ENCODE measurements at regions not wholly inside any gene's neighbourhood (a gene's known extent, or its start where the extent isn't known, plus 50 kb on each side); places are given as distances from the start of the nearest gene placed in this dataset.

DNA sequence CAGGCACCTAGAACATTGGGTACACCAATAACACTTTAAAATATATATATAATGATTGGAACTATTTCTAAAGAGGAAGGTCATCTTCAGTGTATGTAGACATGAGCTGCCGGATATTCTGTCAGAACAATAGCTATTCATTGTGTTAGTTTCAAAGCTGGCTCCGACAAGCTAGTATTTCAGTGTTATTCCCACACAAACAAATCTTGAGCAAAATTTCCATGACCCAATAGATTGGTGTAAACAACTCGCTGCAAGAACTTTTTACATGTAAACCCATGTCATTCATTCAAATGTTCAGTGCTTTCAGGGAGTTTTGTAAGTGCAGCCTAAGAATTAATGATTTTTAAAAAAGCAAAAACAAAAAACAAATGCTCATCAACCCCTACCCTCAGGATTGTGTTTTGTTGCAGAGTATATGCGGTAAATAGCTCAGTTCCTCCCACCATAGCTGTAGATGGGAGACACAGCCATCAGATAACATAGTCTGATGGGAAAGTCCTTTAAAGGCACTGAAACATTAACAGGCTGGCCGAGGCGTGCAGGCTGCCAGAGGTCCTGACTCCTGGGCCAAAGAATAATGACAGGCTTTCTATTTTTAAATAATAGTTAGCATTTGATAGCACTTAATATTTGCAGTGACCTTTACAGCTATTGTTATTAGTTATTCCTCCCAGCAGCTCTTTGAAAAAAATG, 150.3 kb upstream of the ARHGAP5 start:
- Histone ChIP-seq H3K36me3 (ENCODE audit: control insufficient read depth in 2 of 3, insufficient read depth in 3 of 3, low read length in 3 of 3) (no peaks in the 10 kb centered on the region), H3K4me1 (ENCODE audit: control insufficient read depth in 2 of 2, insufficient read depth in 2 of 2, low read length in 2 of 2) (no peaks in the 10 kb centered on the region), H3K27me3 (ENCODE audit: control insufficient read depth in 2 of 2, insufficient read depth in 2 of 2, low read length in 2 of 2) (no peaks in the 10 kb centered on the region), H3K27ac (ENCODE audit: low read depth, low read length) (no peak overlapping the region), H3K9me3 (ENCODE audit: control insufficient read depth in 2 of 3, low read length in 3 of 3) (no peaks in the 10 kb centered on the region), H3K4me3 (ENCODE audit: low read length) (no peak overlapping the region)
- DNase-seq = no peak
- H3K36me3 Mint-ChIP-seq = no peaks in the 10 kb centered on the region
- H3K4me3 Mint-ChIP-seq = peak overlapping the region in 3 of 10 donors; percentile 20 to 50 (median 24)
- no peak for ATAC-seq
- peaks cover 7 to 18% (median 11%) of the 10 kb centered on the region in 7 donors for H3K4me1 Mint-ChIP-seq
- no peaks in the 10 kb centered on the region for H3K27me3 Mint-ChIP-seq
- CTCF ChIA-PET = interaction anchor here (0.6 to 7.2 kb wide), 18 partner anchors 8 to 634 kb away, joined by 3 to 87 read pairs (median 4); partner anchors contain the start of genes DTD2 and RNU6-8
- H3K9me3 Mint-ChIP-seq = no peaks in the 10 kb centered on the region
- POLR2A ChIA-PET = interaction anchor here (0.7 to 1.7 kb wide), 5 partner anchors 11 to 900 kb away, joined by 3 to 5 read pairs (median 4); partner anchors contain the start of gene RNU6-8
- peak overlapping the region in 4 of 9 donors; percentile 43 to 83 (median 74) for H3K27ac Mint-ChIP-seq
- intact Hi-C loops (cut with micrococcal nuclease) = loop anchor here (1.0 to 5.0 kb wide), 8 partner anchors 19 to 634 kb away; partner anchors contain the start of genes RNU6-7 (in 1 of the 2) and RNU6-8 (in 1 of the 2)

GRCh38 chr14:31927348-31927832, 149.7 kb upstream of the ARHGAP5 start:
- H3K4me1 ChIP-seq (ENCODE audit: control insufficient read depth in 2 of 2, insufficient read depth in 2 of 2, low read length in 2 of 2) = no peaks in the 10 kb centered on the region
- intact Hi-C loops (cut with micrococcal nuclease) = loop anchor here (2.0 to 5.0 kb wide), 3 partner anchors 275 to 540 kb away; partner anchors contain the start of genes RNU6-7 (in 1 of the 2) and RNU6-8 (in 1 of the 2)
- Mint-ChIP-seq H3K36me3 (no peaks in the 10 kb centered on the region), H3K27me3 (no peaks in the 10 kb centered on the region), H3K27ac (peak overlapping the region in 5 of 9 donors; percentile 43 to 83 (median 69)), H3K4me3 (peak overlapping the region in 4 of 10 donors; percentile 1 to 50 (median 22)), H3K9me3 (no peaks in the 10 kb centered on the region), H3K4me1 (peaks cover 7 to 18% (median 11%) of the 10 kb centered on the region in 7 donors)
- no peaks in the 10 kb centered on the region for H3K27me3 ChIP-seq (ENCODE audit: control insufficient read depth in 2 of 2, insufficient read depth in 2 of 2, low read length in 2 of 2)
- ChIA-PET CTCF (interaction anchor here (0.6 to 7.2 kb wide), 12 partner anchors 13 to 331 kb away, joined by 3 to 87 read pairs (median 4); partner anchors contain the start of gene RNU6-8), POLR2A (interaction anchor here (0.7 to 1.7 kb wide), 6 partner anchors 10 to 901 kb away, joined by 3 to 5 read pairs (median 4); partner anchors contain the start of gene RNU6-8)
- DNase-seq (peak in 3 of 9 donors; percentile 2 to 29 (median 4)), ATAC-seq (peak; percentile 66)
- no peaks in the 10 kb centered on the region for H3K36me3 ChIP-seq (ENCODE audit: control insufficient read depth in 2 of 3, insufficient read depth in 3 of 3, low read length in 3 of 3)
- H3K9me3 ChIP-seq (ENCODE audit: control insufficient read depth in 2 of 3, low read length in 3 of 3) = no peaks in the 10 kb centered on the region
- H3K4me3 ChIP-seq (ENCODE audit: low read length) = no peak overlapping the region
- H3K27ac ChIP-seq (ENCODE audit: low read depth, low read length) = no peak overlapping the region

DNA sequence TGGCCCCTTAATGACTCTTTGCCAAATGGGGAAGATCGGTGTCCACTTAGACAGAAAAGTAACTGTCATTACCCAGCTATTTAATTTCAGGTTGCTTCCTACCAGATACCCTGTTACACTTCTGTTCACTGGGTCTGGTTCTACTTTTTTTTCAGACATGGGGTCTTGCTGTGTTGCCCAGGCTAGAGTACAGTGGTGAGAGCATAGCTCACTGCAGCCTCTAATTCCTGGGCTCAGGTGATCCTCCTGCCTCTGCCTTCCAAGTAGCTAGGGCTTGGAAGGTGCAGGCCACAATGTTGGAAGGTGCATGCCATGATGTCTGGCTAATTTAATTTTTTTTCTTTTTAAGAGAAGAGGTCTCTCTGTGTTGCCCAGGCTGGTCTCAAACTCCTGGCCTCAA, 147.0 kb upstream of the ARHGAP5 start:
- Mint-ChIP-seq H3K27me3 (no peaks in the 10 kb centered on the region), H3K4me1 (peaks cover 7 to 25% (median 11%) of the 10 kb centered on the region in 7 donors), H3K9me3 (no peaks in the 10 kb centered on the region), H3K36me3 (no peaks in the 10 kb centered on the region), H3K4me3 (no peak overlapping the region), H3K27ac (no peak overlapping the region)
- ChIA-PET CTCF (interaction anchor here (0.9 to 7.2 kb wide), 2 partner anchors 143 to 323 kb away, joined by 3 to 87 read pairs; no protein-coding TSS in a partner anchor), POLR2A (no interaction called here)
- no peaks in the 10 kb centered on the region for H3K4me1 ChIP-seq (ENCODE audit: control insufficient read depth in 2 of 2, insufficient read depth in 2 of 2, low read length in 2 of 2)
- H3K27ac ChIP-seq (ENCODE audit: low read depth, low read length) = no peak overlapping the region
- ATAC-seq (no peak), DNase-seq (no peak)
- intact Hi-C loops (cut with micrococcal nuclease) = no loop called here
- H3K4me3 ChIP-seq (ENCODE audit: low read length) = no peak overlapping the region
- no peaks in the 10 kb centered on the region for H3K36me3 ChIP-seq (ENCODE audit: control insufficient read depth in 2 of 3, insufficient read depth in 3 of 3, low read length in 3 of 3)
- no peaks in the 10 kb centered on the region for H3K27me3 ChIP-seq (ENCODE audit: control insufficient read depth in 2 of 2, insufficient read depth in 2 of 2, low read length in 2 of 2)
- H3K9me3 ChIP-seq (ENCODE audit: control insufficient read depth in 2 of 3, low read length in 3 of 3) = no peaks in the 10 kb centered on the region

GRCh38 chr14:31930493-31931240, 146.4 kb upstream of the ARHGAP5 start:
- intact Hi-C loops (cut with micrococcal nuclease) = no loop called here
- H3K4me1 ChIP-seq (ENCODE audit: control insufficient read depth in 2 of 2, insufficient read depth in 2 of 2, low read length in 2 of 2) = no peaks in the 10 kb centered on the region
- H3K4me3 Mint-ChIP-seq = no peak overlapping the region
- H3K4me1 Mint-ChIP-seq = peaks cover 7 to 31% (median 13%) of the 10 kb centered on the region in 7 donors
- H3K4me3 ChIP-seq (ENCODE audit: low read length) = no peak overlapping the region
- no peaks in the 10 kb centered on the region for H3K36me3 Mint-ChIP-seq
- no peak overlapping the region for H3K27ac Mint-ChIP-seq
- no peaks in the 10 kb centered on the region for H3K36me3 ChIP-seq (ENCODE audit: control insufficient read depth in 2 of 3, insufficient read depth in 3 of 3, low read length in 3 of 3)
- H3K27ac ChIP-seq (ENCODE audit: low read depth, low read length) = no peak overlapping the region
- no peaks in the 10 kb centered on the region for H3K27me3 ChIP-seq (ENCODE audit: control insufficient read depth in 2 of 2, insufficient read depth in 2 of 2, low read length in 2 of 2)
- no peaks in the 10 kb centered on the region for H3K9me3 ChIP-seq (ENCODE audit: control insufficient read depth in 2 of 3, low read length in 3 of 3)
- POLR2A ChIA-PET = no interaction called here
- no peaks in the 10 kb centered on the region for H3K27me3 Mint-ChIP-seq
- H3K9me3 Mint-ChIP-seq = no peaks in the 10 kb centered on the region
- ATAC-seq (no peak), DNase-seq (no peak)
- CTCF ChIA-PET = interaction anchor here (7.2 kb wide), 1 partner anchor 322 kb away, joined by 87 read pairs; no protein-coding TSS in a partner anchor

DNA sequence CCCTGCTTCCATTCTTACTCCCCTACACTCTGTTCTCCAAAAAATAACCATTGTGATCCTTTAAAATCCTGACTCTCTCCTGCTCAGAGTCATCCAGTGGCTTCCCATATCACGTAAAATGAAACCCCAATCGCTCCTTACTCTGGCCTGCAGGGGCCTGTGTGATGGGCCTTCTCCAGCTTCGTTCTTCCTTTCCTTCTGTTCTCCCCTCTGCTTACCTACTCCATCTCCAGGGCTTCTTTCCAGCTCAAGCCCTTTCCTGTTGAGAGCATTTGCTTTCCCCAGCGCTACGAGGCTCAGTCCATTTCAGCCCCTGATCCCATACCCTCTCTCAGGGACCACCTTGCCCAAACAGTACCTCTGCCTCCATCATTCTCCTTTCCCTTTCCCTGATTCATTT, 144.4 kb upstream of the ARHGAP5 start:
- intact Hi-C loops (cut with micrococcal nuclease) = no loop called here
- Mint-ChIP-seq H3K9me3 (no peaks in the 10 kb centered on the region), H3K27ac (no peak overlapping the region), H3K4me1 (peaks cover 2 to 23% (median 10%) of the 10 kb centered on the region in 7 donors), H3K36me3 (no peaks in the 10 kb centered on the region), H3K4me3 (no peak overlapping the region), H3K27me3 (no peaks in the 10 kb centered on the region)
- Histone ChIP-seq H3K4me1 (ENCODE audit: control insufficient read depth in 2 of 2, insufficient read depth in 2 of 2, low read length in 2 of 2) (no peaks in the 10 kb centered on the region), H3K27me3 (ENCODE audit: control insufficient read depth in 2 of 2, insufficient read depth in 2 of 2, low read length in 2 of 2) (no peaks in the 10 kb centered on the region), H3K27ac (ENCODE audit: low read depth, low read length) (no peak overlapping the region), H3K4me3 (ENCODE audit: low read length) (no peak overlapping the region), H3K36me3 (ENCODE audit: control insufficient read depth in 2 of 3, insufficient read depth in 3 of 3, low read length in 3 of 3) (no peaks in the 10 kb centered on the region), H3K9me3 (ENCODE audit: control insufficient read depth in 2 of 3, low read length in 3 of 3) (no peaks in the 10 kb centered on the region)
- ChIA-PET POLR2A (no interaction called here), CTCF (no interaction called here)
- ATAC-seq (no peak), DNase-seq (no peak)

DNA sequence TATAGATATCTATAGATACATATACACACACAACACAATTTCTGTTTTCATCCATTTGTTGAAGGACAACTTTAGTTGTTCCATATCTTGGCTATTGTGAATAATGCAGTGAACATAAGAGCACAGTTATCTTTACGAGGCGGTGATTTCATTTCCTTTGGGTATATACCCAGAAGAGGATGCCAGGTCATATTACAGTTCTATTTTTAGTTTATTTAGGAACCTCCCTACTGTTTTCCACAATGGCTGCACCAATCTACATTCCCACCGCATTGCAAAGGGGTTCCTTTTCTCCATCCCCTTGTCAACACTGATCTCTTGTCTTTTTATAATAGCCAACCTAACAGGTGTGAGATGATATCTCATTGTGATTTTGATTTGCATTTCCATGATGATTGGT, 143.4 kb upstream of the ARHGAP5 start:
- no peak overlapping the region for H3K27ac Mint-ChIP-seq
- no peak overlapping the region for H3K27ac ChIP-seq (ENCODE audit: low read depth, low read length)

More for the DNA sequence above, 143.4 kb upstream of the ARHGAP5 start:
- ChIA-PET CTCF (interaction anchor here (0.6 to 2.1 kb wide), 3 partner anchors 10 to 319 kb away, joined by 5 to 41 read pairs (median 5); no protein-coding TSS in a partner anchor), POLR2A (no interaction called here)
- DNase-seq = no peak
- Mint-ChIP-seq H3K9me3 (no peaks in the 10 kb centered on the region), H3K36me3 (no peaks in the 10 kb centered on the region), H3K4me1 (peaks cover 4 to 23% (median 10%) of the 10 kb centered on the region in 7 donors), H3K4me3 (no peak overlapping the region), H3K27me3 (no peaks in the 10 kb centered on the region)
- no peaks in the 10 kb centered on the region for H3K27me3 ChIP-seq (ENCODE audit: control insufficient read depth in 2 of 2, insufficient read depth in 2 of 2, low read length in 2 of 2)
- H3K36me3 ChIP-seq (ENCODE audit: control insufficient read depth in 2 of 3, insufficient read depth in 3 of 3, low read length in 3 of 3) = no peaks in the 10 kb centered on the region
- H3K9me3 ChIP-seq (ENCODE audit: control insufficient read depth in 2 of 3, low read length in 3 of 3) = no peaks in the 10 kb centered on the region
- no peak overlapping the region for H3K4me3 ChIP-seq (ENCODE audit: low read length)
- H3K4me1 ChIP-seq (ENCODE audit: control insufficient read depth in 2 of 2, insufficient read depth in 2 of 2, low read length in 2 of 2) = no peaks in the 10 kb centered on the region
- intact Hi-C loops (cut with micrococcal nuclease) = loop anchor here in 1 of 2 donors (1.0 kb wide), 3 partner anchors 140 to 319 kb away; partner anchors contain the start of gene RNU6-8
- no peak for ATAC-seq
